ENCODE measurements at regions not wholly inside any gene's neighbourhood (a gene's known extent, or its start where the extent isn't known, plus 50 kb on each side); places are given as distances from the start of the nearest gene placed in this dataset.
"Not testable (repeated sequence)": the region's sequence is repeated elsewhere in the genome, so short reads cannot be mapped to it uniquely, and the experiment has no call there.

GRCh38 chr12:66733321-66733720, 54.4 kb upstream of the GRIP1 start:
- no peak for FAIRE-seq

DNA sequence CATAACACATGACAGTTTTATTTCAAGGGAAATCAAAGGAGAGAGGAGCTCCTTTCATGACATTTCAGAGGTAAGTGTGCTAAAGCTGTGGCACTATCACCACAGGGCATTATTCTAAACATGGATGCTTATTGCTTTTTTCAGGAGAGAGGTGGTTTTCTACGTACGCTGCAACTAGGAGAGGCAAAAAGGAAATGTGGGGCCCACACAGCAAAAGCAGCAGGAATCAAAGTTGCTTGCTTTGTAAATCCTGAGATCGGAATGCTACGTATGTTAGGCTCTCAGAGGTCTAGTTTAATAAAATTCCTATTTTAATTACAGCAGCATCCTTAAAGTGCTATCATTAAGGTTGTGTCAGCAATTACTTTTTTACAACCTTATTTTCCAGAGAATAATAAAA, 55.0 kb upstream of the GRIP1 start:
- no peak for FAIRE-seq

DNA sequence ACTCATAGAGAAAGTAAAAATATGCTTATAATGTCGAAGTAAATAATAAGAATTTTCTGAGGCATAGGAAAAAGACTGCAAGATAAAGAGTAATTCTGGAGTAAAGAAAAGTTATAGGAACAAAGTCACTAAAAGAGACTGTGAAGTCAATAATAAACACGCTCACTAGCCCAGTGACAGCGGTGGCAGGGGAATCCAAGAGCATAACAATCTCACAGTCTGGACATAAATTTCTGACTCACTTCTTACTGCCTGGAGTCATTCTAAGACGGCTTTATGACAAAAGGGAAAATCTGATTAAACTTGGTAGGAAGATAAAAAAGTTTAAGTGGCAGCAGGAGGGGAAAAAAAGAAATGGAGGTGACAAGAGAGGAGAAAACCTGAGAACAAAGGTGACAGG, 56.4 kb upstream of the GRIP1 start:
- FAIRE-seq, result no peak

DNA sequence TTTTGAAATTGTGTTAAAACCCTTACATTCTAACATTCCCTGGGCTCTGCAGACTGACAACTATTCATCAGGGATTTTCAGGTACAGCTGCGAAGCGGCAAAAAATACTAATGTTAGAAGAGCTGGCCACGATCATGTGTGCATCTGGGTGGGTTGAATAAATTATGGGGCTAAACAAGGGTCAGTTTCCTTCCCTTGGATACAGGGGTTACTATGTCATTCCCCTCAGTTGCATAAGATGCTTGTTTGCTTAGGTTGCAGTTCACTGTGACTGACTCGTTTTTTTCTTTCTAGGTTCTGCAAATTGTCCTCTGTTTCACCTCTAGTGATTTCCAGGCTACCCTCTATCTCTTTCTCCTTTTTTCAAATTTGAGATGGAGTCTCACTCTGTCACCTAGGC, 58.1 kb upstream of the GRIP1 start:
- no peak for FAIRE-seq

- no peak for FAIRE-seq
These were observed 60.4 kb upstream of the GRIP1 start for GRCh38 chr12:66739266-66739665.

DNA sequence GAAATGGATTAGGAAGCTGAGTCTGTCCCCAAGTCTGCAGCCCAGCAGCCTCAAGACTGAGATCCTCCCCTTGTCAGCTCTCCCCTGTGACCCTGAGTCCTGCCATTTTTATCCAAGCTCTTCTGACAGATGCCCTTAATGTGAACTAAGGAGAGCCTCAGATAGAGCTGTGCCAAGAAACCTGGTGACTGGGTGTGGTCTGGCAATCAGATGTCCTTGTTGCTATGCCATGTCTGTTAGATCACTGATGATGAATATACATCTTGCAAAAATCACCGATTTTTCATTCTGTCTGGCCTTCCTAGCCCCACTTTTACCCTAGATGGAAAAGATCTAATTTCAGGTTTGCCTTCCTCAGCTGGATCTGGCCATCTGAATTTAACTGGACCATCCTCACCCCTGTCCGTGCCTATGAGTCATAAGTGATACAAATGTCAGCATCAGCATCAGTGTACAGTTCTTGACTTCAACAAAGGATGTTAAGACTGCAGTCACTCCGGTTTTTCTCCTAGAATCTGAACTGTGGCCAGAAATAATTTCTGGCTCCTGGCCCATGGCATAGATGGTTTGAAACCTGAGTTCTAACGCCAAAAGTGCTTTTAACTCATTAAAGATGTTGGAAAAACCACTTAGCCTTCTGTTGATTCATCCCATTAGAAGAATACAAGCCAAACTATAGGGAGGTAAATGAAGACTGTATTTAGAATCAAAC, 61.2 kb upstream of the GRIP1 start:
- peak; percentile 24 for FAIRE-seq

- FAIRE-seq, result no peak
These were observed 61.9 kb upstream of the GRIP1 start for GRCh38 chr12:66740732-66741131.

DNA sequence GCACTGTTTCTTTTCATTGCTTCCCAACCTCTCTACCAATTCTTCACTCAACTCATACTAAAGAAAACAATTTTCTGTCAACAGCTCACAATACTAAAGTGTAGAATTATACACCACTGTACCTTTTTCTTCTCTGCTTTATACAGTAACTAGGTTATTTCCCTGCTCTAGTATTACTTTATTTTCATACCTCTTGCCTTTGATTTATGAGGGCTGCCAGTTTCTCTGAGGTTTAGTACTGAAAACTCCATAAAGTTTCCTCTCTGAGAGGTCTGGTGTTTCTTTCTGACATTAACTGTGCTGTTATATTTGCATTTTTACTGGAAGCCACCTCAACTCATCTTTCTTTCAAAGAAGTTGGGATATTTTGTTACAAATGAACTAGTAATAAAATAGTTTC, 63.0 kb upstream of the GRIP1 start:
- FAIRE-seq, result no peak

GRCh38 chr12:66742508-66743367, 63.9 kb upstream of the GRIP1 start:
- no peak for FAIRE-seq

GRCh38 chr12:66744461-66744860, 65.6 kb upstream of the GRIP1 start:
- no peak for FAIRE-seq

GRCh38 chr12:66744956-66745383, 66.1 kb upstream of the GRIP1 start:
- no peak for FAIRE-seq

- FAIRE-seq, result no peak
These were observed 67.8 kb upstream of the GRIP1 start for GRCh38 chr12:66746489-66747201.

DNA sequence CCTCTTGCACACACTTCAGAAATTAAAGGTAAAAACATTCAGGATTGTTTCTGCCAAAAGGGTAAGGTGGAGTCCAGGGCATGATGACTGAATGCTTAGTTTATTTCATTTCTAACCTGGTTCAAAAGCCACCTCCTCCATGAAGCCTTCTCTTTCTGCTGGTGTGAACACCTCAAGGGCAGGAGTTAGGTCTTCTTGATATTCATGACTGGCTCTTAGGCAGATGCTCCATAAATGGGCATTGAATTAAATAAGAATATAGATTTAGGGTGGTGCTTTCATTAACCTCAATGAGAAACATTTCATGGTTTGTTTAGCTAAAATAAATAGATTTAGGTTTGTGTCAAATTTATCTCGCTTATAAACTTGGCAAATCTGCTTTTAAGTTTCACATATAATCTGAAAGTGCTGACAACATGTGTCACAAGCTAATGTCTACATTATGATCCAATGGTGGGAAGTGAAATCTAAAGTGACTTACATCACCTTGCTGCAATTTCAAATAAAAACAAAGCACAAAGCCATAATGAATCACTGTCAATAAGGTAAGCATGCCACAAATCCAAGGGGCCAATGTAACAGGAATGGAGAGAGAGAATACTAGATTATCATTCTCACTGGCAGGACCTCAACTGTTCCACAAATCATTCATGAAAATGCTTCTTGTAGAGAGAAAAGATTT, 72.7 kb upstream of the GRIP1 start:
- no peak for FAIRE-seq

DNA sequence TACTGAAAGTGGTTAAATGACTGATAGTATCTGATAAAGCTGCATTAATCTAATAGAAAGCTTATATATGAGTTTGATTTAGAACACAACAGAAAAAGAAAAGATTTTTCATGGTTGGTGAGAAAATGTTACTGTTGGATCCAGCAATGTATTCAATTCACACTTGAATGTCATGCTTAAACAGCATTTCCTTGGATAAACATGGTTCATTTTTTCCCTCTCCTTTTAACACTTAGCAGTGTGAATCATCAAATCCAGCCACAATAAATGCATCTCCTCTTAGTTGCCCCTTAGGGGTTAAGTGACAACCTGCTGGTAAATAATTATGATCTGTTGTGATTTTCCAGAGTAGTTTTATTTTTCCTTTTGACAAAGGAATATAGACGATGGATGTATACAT, 74.9 kb upstream of the GRIP1 start:
- FAIRE-seq, result no peak

GRCh38 chr12:66755727-66756395, 77.0 kb upstream of the GRIP1 start:
- no peak for FAIRE-seq

DNA sequence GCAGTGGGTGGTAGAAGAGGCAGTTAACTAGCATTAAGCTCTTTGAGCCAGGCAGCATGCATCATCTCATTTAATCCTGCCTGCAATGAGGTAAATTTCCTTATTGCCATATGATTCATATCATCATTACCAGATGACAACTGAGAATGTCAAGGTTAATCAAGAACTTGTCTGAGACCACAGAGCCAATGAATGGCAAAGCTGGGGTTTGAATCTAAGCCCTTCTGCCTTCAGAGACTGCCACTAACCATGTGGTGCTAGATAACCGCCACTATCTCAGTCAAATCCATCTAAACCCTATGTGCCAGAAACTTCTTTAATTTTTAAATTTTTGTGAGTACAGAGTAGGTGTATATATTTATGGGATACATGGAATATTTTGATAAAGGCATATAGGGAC, 77.8 kb upstream of the GRIP1 start:
- no peak for FAIRE-seq

GRCh38 chr12:66760122-66760521, 81.2 kb upstream of the GRIP1 start:
- FAIRE-seq, result not testable (repeated sequence)

- FAIRE-seq, result no peak
These were observed 84.6 kb upstream of the GRIP1 start for GRCh38 chr12:66763467-66763866.

DNA sequence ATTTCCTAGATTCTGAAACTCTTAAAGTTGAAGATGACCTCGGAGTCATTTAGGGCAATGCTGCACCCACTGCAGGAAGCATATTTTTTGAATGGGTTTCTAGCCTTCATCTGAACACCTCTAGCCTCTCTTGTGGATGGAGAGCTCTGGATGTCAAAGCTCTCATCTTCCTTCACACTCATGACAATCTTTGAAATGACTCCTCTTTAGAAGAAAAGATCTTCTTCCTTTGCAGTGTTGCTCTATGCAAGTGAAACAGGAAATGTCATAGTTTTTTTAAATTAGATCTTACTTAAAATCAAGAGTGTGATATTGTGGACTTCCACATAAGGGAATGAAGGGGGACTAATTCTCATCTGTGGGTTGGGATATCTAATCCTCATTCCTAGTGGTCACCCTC, 86.3 kb upstream of the GRIP1 start:
- FAIRE-seq, result no peak

DNA sequence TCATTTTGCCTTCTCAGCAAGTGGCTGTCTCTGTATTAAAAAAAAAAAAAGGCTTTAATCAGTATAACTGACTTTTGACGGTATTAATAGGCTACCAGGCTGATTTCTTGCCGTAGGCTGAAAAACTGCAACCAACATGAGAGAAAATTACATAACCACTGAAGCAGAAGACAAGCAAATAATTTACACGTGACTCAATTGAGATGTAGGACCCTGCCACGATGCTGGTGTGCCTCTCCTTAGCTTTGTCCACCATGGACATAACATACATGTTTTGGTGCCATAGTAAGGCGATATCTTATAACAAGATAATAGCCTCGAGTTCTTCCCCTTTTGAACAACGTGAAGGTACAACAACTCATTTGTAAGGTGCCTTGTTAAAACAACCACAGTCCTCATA, 88.7 kb upstream of the GRIP1 start:
- no peak for FAIRE-seq

GRCh38 chr12:66768293-66768692, 89.4 kb upstream of the GRIP1 start:
- no peak for FAIRE-seq

- no peak for FAIRE-seq
These were observed 96.1 kb upstream of the GRIP1 start for GRCh38 chr12:66774929-66775328.

DNA sequence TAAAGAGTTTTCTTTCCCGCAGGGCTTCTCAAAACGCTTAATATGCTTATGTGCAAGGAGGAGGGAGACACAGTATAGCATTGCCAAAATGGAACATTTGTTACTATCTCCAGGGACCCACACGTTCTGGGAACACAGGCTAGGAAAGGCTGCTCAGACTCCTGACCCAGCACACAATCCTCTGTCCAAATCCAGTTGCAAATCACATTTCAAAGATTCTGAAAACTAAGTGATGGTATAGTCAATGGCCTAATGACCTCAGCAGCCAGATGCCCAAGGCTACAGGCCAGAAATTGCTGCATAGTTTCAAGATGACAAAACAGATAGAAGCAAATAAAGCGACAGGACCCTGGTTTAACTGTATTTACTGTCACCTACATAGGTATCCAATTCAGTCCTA, 97.0 kb upstream of the GRIP1 start:
- no peak for FAIRE-seq
